NT2/D1 (cell line): ENCODE measurements at regions not wholly inside any gene's neighbourhood (a gene's known extent, or its start where the extent isn't known, plus 50 kb on each side); places are given as distances from the start of the nearest gene placed in this dataset.

Experiments
- YY1 ChIP-seq: IDR thresholded peaks from 2 replicates; pipeline ENCODE4 v1.6.1; 2011; ENCODE audit not compliant: insufficient read length, insufficient read depth
- ZNF274 ChIP-seq: IDR thresholded peaks from 2 replicates; pipeline ENCODE4 v1.6.1; 2011; ENCODE audit warnings: mild to moderate bottlenecking, low read depth, low read length

DNA sequence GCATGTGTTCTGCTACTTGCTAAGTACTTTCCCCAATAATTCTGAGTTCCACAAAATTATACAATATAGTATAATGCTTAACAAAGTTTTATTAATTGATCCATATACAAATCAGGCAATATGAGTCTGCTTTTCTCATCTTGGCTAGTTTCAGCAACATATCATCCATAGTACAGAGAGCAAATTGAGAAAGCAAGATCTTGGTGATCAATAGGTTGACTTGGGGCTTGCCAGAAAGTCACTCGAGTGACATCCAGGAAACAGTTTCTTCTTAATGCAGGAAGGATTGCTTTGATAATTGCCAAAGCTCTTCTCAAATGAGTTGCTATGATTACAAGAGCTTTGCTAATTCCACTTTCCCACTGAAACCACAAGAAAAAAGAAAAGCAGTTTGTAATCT lies 533.6 kb upstream of the NMUR2 start:
- TF ChIP-seq YY1 (no peak), ZNF274 (no peak)
